Cardiac muscle cell (in vitro differentiated cells and primary cell): ENCODE measurements at regions not wholly inside any gene's neighbourhood (a gene's known extent, or its start where the extent isn't known, plus 50 kb on each side); places are given as distances from the start of the nearest gene placed in this dataset.
"Not testable (repeated sequence)": the region's sequence is repeated elsewhere in the genome, so short reads cannot be mapped to it uniquely, and the experiment has no call there.

Source experiments
- DNase-seq, 2 donors: peaks; one replicate each; pipeline versions ENCODE4 v3.0.0 to v3.0.0-alpha.2; 2010 to 2017; ENCODE audit warnings: low read depth in 1 of 2, low spot score in 1 of 2
- H3K27ac ChIP-seq: fragments of 200-600 bp; sonication (generic); 2 replicates; pipeline ENCODE4 v1.5.1; 2016
- H3K27me3 ChIP-seq: fragments of 200-600 bp; sonication (generic); 2 replicates; pipeline ENCODE4 v1.6.0; 2016; ENCODE audit warnings: control low read depth
- H3K36me3 ChIP-seq: fragments of 200-600 bp; sonication (generic); 2 replicates; pipeline ENCODE4 v1.5.1; 2016; ENCODE audit warnings: control low read depth
- H3K4me1 ChIP-seq: fragments of 200-600 bp; sonication (generic); 2 replicates; pipeline ENCODE4 v1.8.1; 2017; ENCODE audit warnings: low read depth, mild to moderate bottlenecking, mixed run types
- H3K4me3 ChIP-seq: fragments of 200-600 bp; sonication (generic); 2 replicates; pipeline ENCODE4 v1.5.1; 2016; ENCODE audit warnings: mild to moderate bottlenecking
- H3K9me3 ChIP-seq: fragments of 200-600 bp; sonication (generic); 2 replicates; pipeline ENCODE4 v1.5.1; 2017; ENCODE audit warnings: low read depth, mild to moderate bottlenecking, control low read depth
- CTCF ChIP-seq: IDR thresholded peaks from 2 replicates; pipeline ENCODE4 v1.5.1; 2012; ENCODE audit warnings: low read depth, mild to moderate bottlenecking, low read length

GRCh38 chr16:29321585-29321984 lies 84.9 kb downstream of the NPIPB11 start:
- no peak for DNase-seq
- no peaks in the 10 kb centered on the region for H3K9me3 ChIP-seq
- no peaks in the 10 kb centered on the region for H3K36me3 ChIP-seq
- no peak overlapping the region for H3K4me3 ChIP-seq
- TF ChIP-seq CTCF: no peak
- no peak overlapping the region for H3K27ac ChIP-seq
- no peaks in the 10 kb centered on the region for H3K27me3 ChIP-seq
- peaks cover 9% of the 10 kb centered on the region for H3K4me1 ChIP-seq

DNA sequence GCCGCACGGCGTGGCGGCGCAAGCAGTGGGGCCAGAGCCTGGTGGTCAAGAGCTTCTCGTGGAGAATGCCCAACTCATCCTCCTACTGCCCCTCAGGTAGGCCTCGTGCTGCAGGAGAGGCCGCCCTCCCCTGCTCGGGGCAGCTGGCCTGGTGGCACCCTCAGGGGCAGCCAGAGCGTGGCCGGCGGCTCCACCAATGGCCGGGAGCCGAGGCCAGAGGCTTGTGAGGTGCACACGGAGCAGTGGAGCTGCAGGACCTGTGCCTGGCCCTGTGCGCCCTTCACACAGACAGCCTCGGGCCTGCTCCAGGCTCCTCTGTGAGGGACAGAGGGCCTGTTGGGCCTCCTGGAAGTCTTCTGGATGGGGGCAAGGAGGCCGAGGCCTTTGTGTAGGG lies 85.5 kb downstream of the NPIPB11 start:
- Histone ChIP-seq H3K36me3 (no peaks in the 10 kb centered on the region), H3K9me3 (no peaks in the 10 kb centered on the region), H3K4me3 (no peak overlapping the region), H3K27me3 (no peaks in the 10 kb centered on the region), H3K27ac (no peak overlapping the region), H3K4me1 (peaks cover 9% of the 10 kb centered on the region)
- TF ChIP-seq CTCF: no peak
- no peak for DNase-seq

DNA sequence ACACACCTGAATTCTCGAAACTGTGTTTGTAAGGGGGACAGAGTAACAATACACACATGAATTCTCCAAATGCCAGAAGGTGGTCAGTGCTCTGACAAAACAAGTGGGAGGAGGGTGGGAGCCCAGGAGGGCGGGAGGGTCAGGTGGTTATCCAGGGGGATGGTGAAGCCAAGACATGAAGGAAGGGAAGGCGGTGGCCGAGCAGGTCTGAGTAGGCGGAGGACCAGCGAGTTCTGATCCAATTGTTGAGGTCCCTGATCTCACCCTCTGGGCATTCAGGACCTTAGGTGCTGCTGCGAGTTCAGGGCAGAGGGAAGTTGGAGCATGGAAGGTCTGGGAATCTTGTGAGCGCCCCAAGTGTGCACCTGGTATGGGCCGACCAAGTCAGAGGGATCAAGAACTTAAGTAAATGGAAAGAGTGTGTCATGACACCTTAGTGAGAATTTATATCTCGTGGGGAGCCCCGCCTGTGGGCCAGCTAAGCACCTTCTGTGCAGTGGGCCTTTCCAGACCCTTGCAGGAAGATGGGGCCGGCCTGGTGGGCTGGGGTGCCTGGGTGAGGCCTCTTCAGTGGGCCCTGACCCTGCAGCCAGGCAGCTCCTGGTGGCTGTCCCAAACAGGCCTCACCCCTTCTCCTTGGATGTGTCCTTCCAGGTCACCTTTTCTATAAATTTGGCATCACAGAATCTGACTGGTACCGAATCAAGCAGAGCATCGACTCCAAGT lies 86.1 kb downstream of the NPIPB11 start:
- no peak overlapping the region for H3K4me3 ChIP-seq
- no peaks in the 10 kb centered on the region for H3K9me3 ChIP-seq
- peaks cover 9% of the 10 kb centered on the region for H3K4me1 ChIP-seq
- H3K27ac ChIP-seq: no peak overlapping the region
- no peaks in the 10 kb centered on the region for H3K36me3 ChIP-seq
- no peak for TF ChIP-seq CTCF
- H3K27me3 ChIP-seq: no peaks in the 10 kb centered on the region
- no peak for DNase-seq

DNA sequence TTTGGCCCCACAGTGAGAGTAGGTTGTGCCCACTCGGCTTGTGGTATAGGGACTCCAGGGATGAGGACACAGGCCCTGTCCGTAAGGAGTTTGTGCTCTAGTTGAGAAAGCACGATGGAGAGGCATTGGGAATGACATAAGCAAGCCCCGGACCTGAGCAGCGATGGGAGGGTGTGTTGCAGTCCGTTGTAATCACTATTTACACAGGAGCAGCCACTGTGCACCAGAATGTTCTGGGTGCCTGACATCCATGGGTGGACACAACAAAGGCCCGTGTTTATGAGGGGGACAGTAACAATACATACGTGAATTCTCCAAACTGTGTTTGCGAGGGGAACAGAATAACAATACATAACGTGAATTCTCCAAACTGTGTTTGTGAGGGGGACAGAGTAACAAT lies 86.8 kb downstream of the NPIPB11 start:
- Histone ChIP-seq H3K27ac (no peak overlapping the region), H3K36me3 (no peaks in the 10 kb centered on the region), H3K4me3 (no peak overlapping the region), H3K4me1 (peaks cover 9% of the 10 kb centered on the region), H3K27me3 (no peaks in the 10 kb centered on the region), H3K9me3 (no peaks in the 10 kb centered on the region)
- DNase-seq: no peak
- TF ChIP-seq CTCF: no peak

DNA sequence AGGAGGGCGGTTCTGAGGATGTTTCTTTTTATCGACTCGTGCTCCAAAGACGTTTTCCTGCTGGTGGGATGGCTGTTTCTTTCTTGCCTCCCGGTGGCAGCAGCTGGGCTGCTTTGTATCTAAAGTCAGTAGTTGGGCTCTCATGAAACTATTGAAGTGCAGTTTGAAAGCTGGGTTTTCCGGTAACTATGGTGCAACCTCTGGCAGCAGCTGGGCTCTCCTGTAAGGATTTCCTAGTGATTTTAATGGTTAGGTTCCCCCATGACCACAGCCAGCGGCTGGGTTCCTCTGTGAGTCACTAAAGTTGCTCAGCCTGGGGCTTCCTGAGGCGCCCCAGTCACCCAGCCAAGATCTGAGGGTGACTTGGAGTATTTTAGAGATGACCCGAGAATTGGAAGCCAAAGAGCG lies 87.9 kb downstream of the NPIPB11 start:
- TF ChIP-seq CTCF: peak; percentile 39
- not testable (repeated sequence) for H3K9me3 ChIP-seq, H3K27me3 ChIP-seq, H3K36me3 ChIP-seq, H3K4me1 ChIP-seq, H3K4me3 ChIP-seq, H3K27ac ChIP-seq
- peak in 1 of 2 donors; percentile 86 for DNase-seq
